ENCODE measurements at regions not wholly inside any gene's neighbourhood (a gene's known extent, or its start where the extent isn't known, plus 50 kb on each side); places are given as distances from the start of the nearest gene placed in this dataset.

DNA sequence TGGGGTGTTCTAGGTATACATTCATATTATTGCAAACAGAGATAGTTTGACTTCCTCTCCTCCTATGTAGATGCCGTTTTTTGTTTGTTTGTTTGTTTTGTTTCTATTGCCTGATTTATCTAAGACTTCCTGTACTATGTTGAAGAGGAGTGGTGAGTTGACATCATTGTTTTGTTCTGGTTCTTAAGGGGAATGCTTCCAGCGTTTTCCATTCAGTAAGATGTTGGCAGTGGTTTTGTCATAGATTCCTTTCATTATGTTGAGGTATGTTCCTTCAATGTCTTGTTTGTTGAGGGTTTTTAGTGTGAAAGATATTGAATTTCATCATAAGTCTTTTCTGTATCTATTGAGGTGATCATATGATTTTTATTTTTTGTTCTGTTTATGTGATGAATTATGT lies 401.6 kb upstream of the EPHA5 start:
- Histone ChIP-seq H3K27ac (ENCODE audit: low read length) (no peak overlapping the region), H3K9me3 (ENCODE audit: control insufficient read depth, insufficient read depth, low read depth, low read length) (no peaks in the 10 kb centered on the region), H3K4me3 (ENCODE audit: low read depth in 2 of 2, low read length in 2 of 2) (no peak overlapping the region), H3K27me3 (ENCODE audit: control insufficient read depth, insufficient read depth, low read length) (no peaks in the 10 kb centered on the region), H3K36me3 (ENCODE audit: control insufficient read depth, insufficient read depth, low read length) (no peaks in the 10 kb centered on the region), H3K4me1 (ENCODE audit: control insufficient read depth, insufficient read depth, low read length) (no peaks in the 10 kb centered on the region)
- TF ChIP-seq TCF7L2 (IDR thresholded peaks at IDR 0.05; ENCODE audit: low read depth, low read length) (no peak), SIN3A (IDR thresholded peaks at IDR 0.05; ENCODE audit: borderline replicate concordance, insufficient read depth, low read depth, low read length) (no peak), POLR2AphosphoS5 (IDR thresholded peaks at IDR 0.05; ENCODE audit: low read depth, low read length) (no peak)
- TF ChIP-seq, protein P1, sequence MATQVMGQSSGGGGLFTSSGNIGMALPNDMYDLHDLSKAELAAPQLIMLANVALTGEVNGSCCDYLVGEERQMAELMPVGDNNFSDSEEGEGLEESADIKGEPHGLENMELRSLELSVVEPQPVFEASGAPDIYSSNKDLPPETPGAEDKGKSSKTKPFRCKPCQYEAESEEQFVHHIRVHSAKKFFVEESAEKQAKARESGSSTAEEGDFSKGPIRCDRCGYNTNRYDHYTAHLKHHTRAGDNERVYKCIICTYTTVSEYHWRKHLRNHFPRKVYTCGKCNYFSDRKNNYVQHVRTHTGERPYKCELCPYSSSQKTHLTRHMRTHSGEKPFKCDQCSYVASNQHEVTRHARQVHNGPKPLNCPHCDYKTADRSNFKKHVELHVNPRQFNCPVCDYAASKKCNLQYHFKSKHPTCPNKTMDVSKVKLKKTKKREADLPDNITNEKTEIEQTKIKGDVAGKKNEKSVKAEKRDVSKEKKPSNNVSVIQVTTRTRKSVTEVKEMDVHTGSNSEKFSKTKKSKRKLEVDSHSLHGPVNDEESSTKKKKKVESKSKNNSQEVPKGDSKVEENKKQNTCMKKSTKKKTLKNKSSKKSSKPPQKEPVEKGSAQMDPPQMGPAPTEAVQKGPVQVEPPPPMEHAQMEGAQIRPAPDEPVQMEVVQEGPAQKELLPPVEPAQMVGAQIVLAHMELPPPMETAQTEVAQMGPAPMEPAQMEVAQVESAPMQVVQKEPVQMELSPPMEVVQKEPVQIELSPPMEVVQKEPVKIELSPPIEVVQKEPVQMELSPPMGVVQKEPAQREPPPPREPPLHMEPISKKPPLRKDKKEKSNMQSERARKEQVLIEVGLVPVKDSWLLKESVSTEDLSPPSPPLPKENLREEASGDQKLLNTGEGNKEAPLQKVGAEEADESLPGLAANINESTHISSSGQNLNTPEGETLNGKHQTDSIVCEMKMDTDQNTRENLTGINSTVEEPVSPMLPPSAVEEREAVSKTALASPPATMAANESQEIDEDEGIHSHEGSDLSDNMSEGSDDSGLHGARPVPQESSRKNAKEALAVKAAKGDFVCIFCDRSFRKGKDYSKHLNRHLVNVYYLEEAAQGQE (IDR thresholded peaks at IDR 0.05; ENCODE audit: insufficient read depth in 1 of 2, low read depth in 2 of 2, low read length in 1 of 2) = no peak
- TF ChIP-seq, protein P2, sequence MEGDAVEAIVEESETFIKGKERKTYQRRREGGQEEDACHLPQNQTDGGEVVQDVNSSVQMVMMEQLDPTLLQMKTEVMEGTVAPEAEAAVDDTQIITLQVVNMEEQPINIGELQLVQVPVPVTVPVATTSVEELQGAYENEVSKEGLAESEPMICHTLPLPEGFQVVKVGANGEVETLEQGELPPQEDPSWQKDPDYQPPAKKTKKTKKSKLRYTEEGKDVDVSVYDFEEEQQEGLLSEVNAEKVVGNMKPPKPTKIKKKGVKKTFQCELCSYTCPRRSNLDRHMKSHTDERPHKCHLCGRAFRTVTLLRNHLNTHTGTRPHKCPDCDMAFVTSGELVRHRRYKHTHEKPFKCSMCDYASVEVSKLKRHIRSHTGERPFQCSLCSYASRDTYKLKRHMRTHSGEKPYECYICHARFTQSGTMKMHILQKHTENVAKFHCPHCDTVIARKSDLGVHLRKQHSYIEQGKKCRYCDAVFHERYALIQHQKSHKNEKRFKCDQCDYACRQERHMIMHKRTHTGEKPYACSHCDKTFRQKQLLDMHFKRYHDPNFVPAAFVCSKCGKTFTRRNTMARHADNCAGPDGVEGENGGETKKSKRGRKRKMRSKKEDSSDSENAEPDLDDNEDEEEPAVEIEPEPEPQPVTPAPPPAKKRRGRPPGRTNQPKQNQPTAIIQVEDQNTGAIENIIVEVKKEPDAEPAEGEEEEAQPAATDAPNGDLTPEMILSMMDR (IDR thresholded peaks at IDR 0.05) = no peak
- ATAC-seq = no peak
- POLR2A ChIA-PET = no interaction called here
- CTCF ChIA-PET = no interaction called here
- intact Hi-C loops (cut with micrococcal nuclease; ENCODE audit: unreplicated experiment) (no loop called here), in situ Hi-C loops (cut with HindIII; ENCODE audit: low pct_unique_long_range_greater_than_20kb, low sequenced_read_pairs) (no loop called here)
- no TSS peak for BruUV-seq (replicated peaks)
- DNase-seq (ENCODE audit: low read depth, low spot score) = no peak

DNA sequence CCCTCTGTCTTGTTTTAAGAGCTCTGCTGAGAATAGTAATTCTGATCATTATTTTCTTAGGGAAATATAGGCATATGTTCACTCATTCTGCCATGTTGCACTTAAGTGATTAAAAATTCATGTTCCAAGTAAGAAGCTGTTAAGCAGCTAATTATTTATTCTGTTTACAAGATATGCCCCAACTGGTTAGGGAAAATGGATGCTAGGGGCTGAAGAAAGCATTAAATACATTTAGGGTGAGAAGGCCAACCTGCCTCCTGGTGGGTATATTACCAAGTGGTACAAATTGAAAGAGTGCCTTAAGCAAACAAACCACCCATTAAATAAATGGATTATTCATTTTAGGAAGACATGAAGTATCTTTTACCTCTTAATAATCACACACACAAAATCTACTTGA lies 392.6 kb upstream of the EPHA5 start:
- CTCF ChIA-PET = no interaction called here
- in situ Hi-C loops (cut with HindIII; ENCODE audit: low pct_unique_long_range_greater_than_20kb, low sequenced_read_pairs) = no loop called here

More for the DNA sequence above, 392.6 kb upstream of the EPHA5 start:
- TF ChIP-seq, protein P2 (IDR thresholded peaks at IDR 0.05) = no peak
- TF ChIP-seq TCF7L2 (IDR thresholded peaks at IDR 0.05; ENCODE audit: low read depth, low read length) = no peak
- TF ChIP-seq, protein P1 (IDR thresholded peaks at IDR 0.05; ENCODE audit: insufficient read depth in 1 of 2, low read depth in 2 of 2, low read length in 1 of 2) = no peak
- Histone ChIP-seq H3K27ac (ENCODE audit: low read length) (no peak overlapping the region), H3K9me3 (ENCODE audit: control insufficient read depth, insufficient read depth, low read depth, low read length) (no peaks in the 10 kb centered on the region), H3K4me1 (ENCODE audit: control insufficient read depth, insufficient read depth, low read length) (no peaks in the 10 kb centered on the region), H3K27me3 (ENCODE audit: control insufficient read depth, insufficient read depth, low read length) (no peaks in the 10 kb centered on the region), H3K4me3 (ENCODE audit: low read depth in 2 of 2, low read length in 2 of 2) (no peak overlapping the region), H3K36me3 (ENCODE audit: control insufficient read depth, insufficient read depth, low read length) (no peaks in the 10 kb centered on the region)
- BruUV-seq (replicated peaks) = no TSS peak
- intact Hi-C loops (cut with micrococcal nuclease; ENCODE audit: unreplicated experiment) = no loop called here
- DNase-seq (ENCODE audit: low read depth, low spot score) (no peak), ATAC-seq (no peak)
- POLR2A ChIA-PET = no interaction called here

All from Panc1 (cell line).